ENCODE measurements at regions not wholly inside any gene's neighbourhood (a gene's known extent, or its start where the extent isn't known, plus 50 kb on each side); places are given as distances from the start of the nearest gene placed in this dataset.

DNA sequence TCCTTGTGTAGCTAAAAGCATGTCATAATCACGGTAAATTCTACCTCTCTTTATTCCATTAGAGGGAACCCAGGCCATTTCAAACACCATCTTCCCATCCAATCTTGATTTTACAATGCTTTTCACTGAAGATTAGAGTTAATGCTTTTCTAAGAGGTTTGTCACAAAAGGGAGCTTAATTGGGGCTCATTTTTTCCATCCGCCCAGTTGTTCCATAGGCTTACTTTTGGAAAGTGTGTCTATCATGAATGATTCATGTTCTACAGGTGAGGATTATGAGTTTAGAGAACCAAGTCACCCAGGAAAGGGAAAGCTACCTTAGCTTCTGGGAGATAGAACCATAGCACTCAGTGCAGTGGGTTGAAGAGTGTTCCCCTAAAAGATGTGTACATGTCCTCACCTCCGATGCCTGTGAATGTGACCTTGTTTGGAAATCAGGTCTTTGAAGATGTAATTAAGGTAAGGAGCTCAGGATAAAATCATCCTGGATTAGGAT is 286.9 kb upstream of the RUNX1 start:
- TF ChIP-seq EP300 (IDR thresholded peaks at IDR 0.05; ENCODE audit: borderline replicate concordance in 1 of 2, low read depth in 1 of 2, low read length in 1 of 2) (no peak), RFX5 (IDR thresholded peaks at IDR 0.05; ENCODE audit: low read length) (no peak), NFIC (IDR thresholded peaks at IDR 0.05; ENCODE audit: borderline replicate concordance) (no peak), SIN3A (IDR thresholded peaks at IDR 0.05; ENCODE audit: borderline replicate concordance, low read depth, low read length) (no peak), JUND (IDR thresholded peaks at IDR 0.05) (no peak), RCOR1 (IDR thresholded peaks at IDR 0.05; ENCODE audit: low read length) (no peak), MEF2A (IDR thresholded peaks at IDR 0.05; ENCODE audit: borderline replicate concordance, low read depth) (no peak), MXI1 (IDR thresholded peaks at IDR 0.05; ENCODE audit: low read depth, low read length) (no peak), NRF1 (IDR thresholded peaks at IDR 0.05; ENCODE audit: low read depth, low read length) (no peak), TCF12 (IDR thresholded peaks at IDR 0.05) (no peak)
- TF ChIP-seq, protein P1, sequence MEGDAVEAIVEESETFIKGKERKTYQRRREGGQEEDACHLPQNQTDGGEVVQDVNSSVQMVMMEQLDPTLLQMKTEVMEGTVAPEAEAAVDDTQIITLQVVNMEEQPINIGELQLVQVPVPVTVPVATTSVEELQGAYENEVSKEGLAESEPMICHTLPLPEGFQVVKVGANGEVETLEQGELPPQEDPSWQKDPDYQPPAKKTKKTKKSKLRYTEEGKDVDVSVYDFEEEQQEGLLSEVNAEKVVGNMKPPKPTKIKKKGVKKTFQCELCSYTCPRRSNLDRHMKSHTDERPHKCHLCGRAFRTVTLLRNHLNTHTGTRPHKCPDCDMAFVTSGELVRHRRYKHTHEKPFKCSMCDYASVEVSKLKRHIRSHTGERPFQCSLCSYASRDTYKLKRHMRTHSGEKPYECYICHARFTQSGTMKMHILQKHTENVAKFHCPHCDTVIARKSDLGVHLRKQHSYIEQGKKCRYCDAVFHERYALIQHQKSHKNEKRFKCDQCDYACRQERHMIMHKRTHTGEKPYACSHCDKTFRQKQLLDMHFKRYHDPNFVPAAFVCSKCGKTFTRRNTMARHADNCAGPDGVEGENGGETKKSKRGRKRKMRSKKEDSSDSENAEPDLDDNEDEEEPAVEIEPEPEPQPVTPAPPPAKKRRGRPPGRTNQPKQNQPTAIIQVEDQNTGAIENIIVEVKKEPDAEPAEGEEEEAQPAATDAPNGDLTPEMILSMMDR (IDR thresholded peaks at IDR 0.05): no peak
- TF ChIP-seq, protein P2, sequence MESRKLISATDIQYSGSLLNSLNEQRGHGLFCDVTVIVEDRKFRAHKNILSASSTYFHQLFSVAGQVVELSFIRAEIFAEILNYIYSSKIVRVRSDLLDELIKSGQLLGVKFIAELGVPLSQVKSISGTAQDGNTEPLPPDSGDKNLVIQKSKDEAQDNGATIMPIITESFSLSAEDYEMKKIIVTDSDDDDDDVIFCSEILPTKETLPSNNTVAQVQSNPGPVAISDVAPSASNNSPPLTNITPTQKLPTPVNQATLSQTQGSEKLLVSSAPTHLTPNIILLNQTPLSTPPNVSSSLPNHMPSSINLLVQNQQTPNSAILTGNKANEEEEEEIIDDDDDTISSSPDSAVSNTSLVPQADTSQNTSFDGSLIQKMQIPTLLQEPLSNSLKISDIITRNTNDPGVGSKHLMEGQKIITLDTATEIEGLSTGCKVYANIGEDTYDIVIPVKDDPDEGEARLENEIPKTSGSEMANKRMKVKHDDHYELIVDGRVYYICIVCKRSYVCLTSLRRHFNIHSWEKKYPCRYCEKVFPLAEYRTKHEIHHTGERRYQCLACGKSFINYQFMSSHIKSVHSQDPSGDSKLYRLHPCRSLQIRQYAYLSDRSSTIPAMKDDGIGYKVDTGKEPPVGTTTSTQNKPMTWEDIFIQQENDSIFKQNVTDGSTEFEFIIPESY (IDR thresholded peaks at IDR 0.05; ENCODE audit: borderline replicate concordance, low read depth): no peak
- TF ChIP-seq, protein P3, sequence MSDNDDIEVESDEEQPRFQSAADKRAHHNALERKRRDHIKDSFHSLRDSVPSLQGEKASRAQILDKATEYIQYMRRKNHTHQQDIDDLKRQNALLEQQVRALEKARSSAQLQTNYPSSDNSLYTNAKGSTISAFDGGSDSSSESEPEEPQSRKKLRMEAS (IDR thresholded peaks at IDR 0.05; ENCODE audit: low read depth): no peak
- TF ChIP-seq, protein P4, sequence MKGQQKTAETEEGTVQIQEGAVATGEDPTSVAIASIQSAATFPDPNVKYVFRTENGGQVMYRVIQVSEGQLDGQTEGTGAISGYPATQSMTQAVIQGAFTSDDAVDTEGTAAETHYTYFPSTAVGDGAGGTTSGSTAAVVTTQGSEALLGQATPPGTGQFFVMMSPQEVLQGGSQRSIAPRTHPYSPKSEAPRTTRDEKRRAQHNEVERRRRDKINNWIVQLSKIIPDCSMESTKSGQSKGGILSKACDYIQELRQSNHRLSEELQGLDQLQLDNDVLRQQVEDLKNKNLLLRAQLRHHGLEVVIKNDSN (IDR thresholded peaks at IDR 0.05; ENCODE audit: borderline replicate concordance, low read depth): no peak

Data from SK-N-SH (cell line).